DOHH2 (cell line): ENCODE measurements at regions not wholly inside any gene's neighbourhood (a gene's known extent, or its start where the extent isn't known, plus 50 kb on each side); places are given as distances from the start of the nearest gene placed in this dataset.

ENCODE experiments used
- CTCF ChIP-seq: fragments of 200-600 bp; sonication (generic); IDR thresholded peaks from one replicate; pipeline ENCODE4 v1.5.1; 2014; ENCODE audit warnings: antibody characterized with exemption, mild to moderate bottlenecking, low read depth, low read length; ENCODE audit not compliant: poor library complexity, severe bottlenecking
- EZH2phosphoT487 ChIP-seq: fragments of 200-600 bp; sonication (generic); IDR thresholded peaks from 2 replicates; pipeline ENCODE4 v1.6.1; 2017; ENCODE audit warnings: borderline replicate concordance, mild to moderate bottlenecking, antibody characterized with exemption, low read length, moderate library complexity, mixed read lengths

- TF ChIP-seq CTCF (no peak), EZH2phosphoT487 (no peak)
Observed at GRCh38 chr10:47133871-47134570, 166.0 kb upstream of the GDF10 start.
